Caco-2 (cell line): ENCODE measurements at regions not wholly inside any gene's neighbourhood (a gene's known extent, or its start where the extent isn't known, plus 50 kb on each side); places are given as distances from the start of the nearest gene placed in this dataset.

Experiments
- BruUV-seq: library from RNA; stranded (reverse); fragments of 400-500 nt; replicated peaks from 2 replicates; lab custom pipeline; 2021; lab: Mats Ljungman, UMichigan
- CTCF ChIA-PET: fragments of 300-600 bp; sonication (Branson Sonifier 250); formaldehyde crosslinking; loops from one replicate; lab custom pipeline; 2022; ENCODE audit warnings: antibody characterized with exemption; lab: Charles Lee
- POLR2A ChIA-PET: fragments of 300-600 bp; sonication (Branson Sonifier 250); formaldehyde crosslinking; loops from one replicate; lab custom pipeline; 2022; ENCODE audit warnings: antibody characterized with exemption; lab: Charles Lee
- DNase-seq, 2 experiments: peaks; one replicate each; pipeline versions ENCODE4 v3.0.0 to v3.0.0-alpha.2; 2020 to 2022
- H3K27me3 ChIP-seq: replicated peaks from 2 replicates; pipeline ENCODE4 v1.6.0; 2011; ENCODE audit warnings: low read length; ENCODE audit not compliant: control insufficient read depth, insufficient read depth
- H3K36me3 ChIP-seq: 2 replicates; pipeline ENCODE4 v1.5.1; 2011; ENCODE audit warnings: low read length; ENCODE audit not compliant: control insufficient read depth, insufficient read depth
- H3K4me1 ChIP-seq: fragments of 250-450 bp; sonication (Bioruptor Pico); 2 replicates; pipeline ENCODE4 v1.5.1; 2020; ENCODE audit warnings: mild to moderate bottlenecking
- H3K4me3 ChIP-seq: 2 replicates; pipeline ENCODE4 v1.5.1; 2011; ENCODE audit warnings: low read depth, mild to moderate bottlenecking, control low read depth, low read length
- H3K9me3 ChIP-seq: fragments of 250-450 bp; sonication (Bioruptor Pico); 2 replicates; pipeline ENCODE4 v1.5.1; 2020; ENCODE audit warnings: mild to moderate bottlenecking, moderate library complexity
- H3K27ac Mint-ChIP-seq: one replicate; pipeline ENCODE4 v1.8.0; 2022; ENCODE audit warnings: mixed read lengths; ENCODE audit not compliant: unreplicated experiment
- H3K27me3 Mint-ChIP-seq: one replicate; pipeline ENCODE4 v1.8.0; 2022; ENCODE audit warnings: mixed read lengths; ENCODE audit not compliant: insufficient read depth, unreplicated experiment
- H3K36me3 Mint-ChIP-seq: one replicate; pipeline ENCODE4 v1.8.0; 2022; ENCODE audit warnings: mild to moderate bottlenecking, mixed read lengths; ENCODE audit not compliant: insufficient read depth, unreplicated experiment
- H3K4me1 Mint-ChIP-seq: one replicate; pipeline ENCODE4 v1.8.0; 2022; ENCODE audit warnings: low read depth, mixed read lengths; ENCODE audit not compliant: unreplicated experiment
- H3K4me3 Mint-ChIP-seq: one replicate; pipeline ENCODE4 v1.8.0; 2022; ENCODE audit warnings: mild to moderate bottlenecking, moderate library complexity, mixed read lengths; ENCODE audit not compliant: unreplicated experiment
- H3K9me3 Mint-ChIP-seq: one replicate; pipeline ENCODE4 v1.8.0; 2022; ENCODE audit warnings: mixed read lengths; ENCODE audit not compliant: unreplicated experiment
- CTCF ChIP-seq, 2 experiments: fragments of 200-600 bp in 1 of 2; IDR thresholded peaks; 1 replicate in 1 of 2; 2 replicates in 1 of 2; pipeline versions ENCODE4 v1.5.1 to v1.8.0; 2011 to 2022; ENCODE audit warnings: antibody characterized with exemption in 1 of 2, control low read depth in 1 of 2, inconsistent platforms in 1 of 2, low read depth in 1 of 2, low read length in 1 of 2, mild to moderate bottlenecking in 1 of 2, moderate library complexity in 1 of 2; ENCODE audit not compliant: insufficient read depth in 1 of 2, severe bottlenecking in 1 of 2, unreplicated experiment in 1 of 2
- intact Hi-C: fragments of 100-400 bp; cut with micrococcal nuclease; formaldehyde crosslinking; loops from one replicate; pipeline ENCODE4 v1.10.0; 2022; ENCODE audit not compliant: unreplicated experiment

DNA sequence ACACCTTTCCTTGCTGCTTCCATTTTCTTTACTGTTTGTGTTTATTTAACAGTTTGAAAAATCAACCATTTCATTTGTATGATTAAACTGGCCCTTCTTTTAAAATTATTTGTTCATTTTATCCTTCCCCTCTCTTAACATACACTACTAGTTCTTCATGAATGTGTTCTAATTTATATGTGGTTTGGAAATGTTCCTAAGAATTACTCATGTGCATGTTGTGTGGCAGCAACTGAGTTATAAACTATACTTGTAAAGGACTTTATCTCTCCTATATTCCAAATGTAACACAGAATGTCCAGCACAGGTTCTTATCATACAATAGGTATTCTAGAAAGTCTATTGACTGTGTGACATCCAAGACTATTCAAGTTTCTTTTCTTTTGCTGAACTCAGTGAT, 358.2 kb upstream of the MEF2C start:
- Histone ChIP-seq H3K4me1 (no peaks in the 10 kb centered on the region), H3K9me3 (no peaks in the 10 kb centered on the region), H3K27me3 (no peaks in the 10 kb centered on the region), H3K4me3 (no peak overlapping the region), H3K36me3 (no peaks in the 10 kb centered on the region)
- DNase-seq, result no peak
- Mint-ChIP-seq H3K9me3 (no peaks in the 10 kb centered on the region), H3K4me1 (no peaks in the 10 kb centered on the region), H3K27ac (no peak overlapping the region), H3K27me3 (peaks cover 4% of the 10 kb centered on the region), H3K4me3 (no peak overlapping the region), H3K36me3 (no peaks in the 10 kb centered on the region)
- ChIA-PET CTCF (no interaction called here), POLR2A (no interaction called here)
- BruUV-seq, result no TSS peak
- intact Hi-C loops, result no loop called here
- no peak for TF ChIP-seq CTCF (IDR thresholded peaks at IDR 0.05; ENCODE audit: insufficient read depth in 1 of 2, low read depth in 1 of 2, low read length in 1 of 2, severe bottlenecking in 1 of 2, unreplicated experiment in 1 of 2)

DNA sequence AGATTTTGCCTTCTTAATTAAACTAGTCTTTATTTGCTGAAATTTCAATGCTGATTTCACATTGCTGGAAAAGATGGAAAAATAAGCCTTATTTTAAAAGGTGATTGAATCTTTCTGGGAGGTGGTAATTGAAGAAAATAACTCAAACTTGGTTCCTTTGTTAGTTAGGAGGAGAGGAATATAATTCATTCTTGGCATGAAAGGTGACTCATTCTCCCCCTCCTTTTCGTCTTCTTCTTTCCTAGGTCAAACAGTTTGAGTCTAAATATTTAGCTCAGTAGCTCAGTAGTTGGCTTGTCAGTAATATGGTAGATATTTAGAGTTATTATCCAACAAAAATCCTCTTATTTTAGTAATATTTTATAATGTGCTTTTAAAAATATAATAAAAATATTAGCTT, 353.9 kb upstream of the MEF2C start:
- Histone ChIP-seq H3K4me3 (no peak overlapping the region), H3K9me3 (no peaks in the 10 kb centered on the region), H3K4me1 (no peaks in the 10 kb centered on the region), H3K36me3 (no peaks in the 10 kb centered on the region), H3K27me3 (no peaks in the 10 kb centered on the region)
- DNase-seq, result no peak
- BruUV-seq, result no TSS peak
- Mint-ChIP-seq H3K27me3 (peaks cover 4% of the 10 kb centered on the region), H3K9me3 (no peaks in the 10 kb centered on the region), H3K36me3 (no peaks in the 10 kb centered on the region), H3K4me3 (no peak overlapping the region), H3K27ac (no peak overlapping the region), H3K4me1 (no peaks in the 10 kb centered on the region)
- intact Hi-C loops, result no loop called here
- POLR2A ChIA-PET, result no interaction called here
- TF ChIP-seq CTCF (IDR thresholded peaks at IDR 0.05; ENCODE audit: insufficient read depth in 1 of 2, low read depth in 1 of 2, low read length in 1 of 2, severe bottlenecking in 1 of 2, unreplicated experiment in 1 of 2), result no peak
- CTCF ChIA-PET, result no interaction called here

- POLR2A ChIA-PET, result no interaction called here
- H3K4me1 Mint-ChIP-seq, result no peaks in the 10 kb centered on the region
- intact Hi-C loops, result no loop called here
- H3K36me3 ChIP-seq, result no peaks in the 10 kb centered on the region
- CTCF ChIA-PET, result no interaction called here
- TF ChIP-seq CTCF (IDR thresholded peaks at IDR 0.05; ENCODE audit: insufficient read depth in 1 of 2, low read depth in 1 of 2, low read length in 1 of 2, severe bottlenecking in 1 of 2, unreplicated experiment in 1 of 2), result no peak
- no peaks in the 10 kb centered on the region for H3K9me3 ChIP-seq
- H3K27me3 Mint-ChIP-seq, result peaks cover 1% of the 10 kb centered on the region
- no peaks in the 10 kb centered on the region for H3K36me3 Mint-ChIP-seq
- no peaks in the 10 kb centered on the region for H3K4me1 ChIP-seq
- no peak overlapping the region for H3K4me3 Mint-ChIP-seq
- no peak for DNase-seq
- no peak overlapping the region for H3K4me3 ChIP-seq
- H3K9me3 Mint-ChIP-seq, result no peaks in the 10 kb centered on the region
- H3K27me3 ChIP-seq, result no peaks in the 10 kb centered on the region
- H3K27ac Mint-ChIP-seq, result no peak overlapping the region
- no TSS peak for BruUV-seq
Observed at GRCh38 chr5:89233462-89233861, 350.5 kb upstream of the MEF2C start.
